GM21723 (cell line): ENCODE measurements at regions not wholly inside any gene's neighbourhood (a gene's known extent, or its start where the extent isn't known, plus 50 kb on each side); places are given as distances from the start of the nearest gene placed in this dataset.
"Not testable (repeated sequence)": the region's sequence is repeated elsewhere in the genome, so short reads cannot be mapped to it uniquely, and the experiment has no call there.

Source experiments
- ATAC-seq: cut with Tn5 transposase; IDR thresholded peaks from one replicate; pipeline ENCODE4 v1.9.1; 2021; ENCODE audit warnings: mild to moderate bottlenecking, moderate library complexity; ENCODE audit not compliant: unreplicated experiment

DNA sequence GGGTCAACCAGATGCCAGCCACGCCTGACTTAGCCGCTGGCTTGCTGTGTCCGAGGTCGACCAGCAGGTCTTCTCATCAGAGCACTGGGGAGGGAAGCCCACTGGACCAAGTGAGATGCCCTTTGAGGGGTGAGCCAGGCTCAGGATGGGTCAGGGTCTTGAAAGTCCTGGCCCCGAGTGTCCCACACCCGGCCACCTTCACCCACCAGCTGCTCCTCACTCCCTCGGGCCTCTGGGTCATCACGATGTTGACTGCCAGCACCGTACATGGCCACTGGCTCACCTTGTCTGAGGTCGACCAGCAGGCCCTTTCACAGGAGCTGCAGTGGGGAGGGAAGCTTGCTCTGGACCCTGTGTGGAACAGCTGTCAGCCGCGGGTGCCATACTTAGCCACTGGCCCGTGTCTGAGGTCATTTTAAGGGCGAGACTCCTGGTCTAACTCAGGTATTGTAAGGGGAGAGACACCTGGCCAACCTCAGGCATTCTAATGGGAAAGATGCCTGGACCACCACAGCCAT, 1361.3 kb downstream of the UQCRFS1 start:
- ATAC-seq: no peak

DNA sequence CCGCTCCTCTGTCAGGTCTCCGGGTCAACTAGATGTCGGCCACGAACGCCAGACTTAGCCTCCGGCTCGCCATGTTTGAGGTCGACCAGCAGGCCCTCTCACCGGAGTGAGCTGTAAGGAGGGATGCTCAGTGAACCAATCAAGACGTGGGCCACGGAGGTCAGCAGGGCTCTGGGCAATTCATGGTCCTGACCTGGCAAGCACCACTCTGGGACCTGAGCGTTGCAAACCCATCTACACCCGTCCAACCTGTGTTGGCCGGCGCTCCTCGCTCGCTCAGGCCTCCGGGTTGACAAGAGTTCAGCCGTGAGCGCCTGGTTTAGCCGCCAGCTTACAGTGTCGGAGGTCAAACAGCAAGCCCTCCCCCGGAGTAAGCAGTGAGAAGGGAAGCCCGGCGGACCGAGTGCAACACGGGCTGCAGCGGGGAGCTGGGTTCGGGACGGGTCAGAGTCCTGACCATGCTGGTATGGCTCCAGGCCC, 1361.9 kb downstream of the UQCRFS1 start:
- ATAC-seq: no peak

GRCh38 chr19:27846944-27847343, 1366.0 kb downstream of the UQCRFS1 start:
- no peak for ATAC-seq

- ATAC-seq: no peak
These were observed 1368.7 kb downstream of the UQCRFS1 start for GRCh38 chr19:27844261-27844660.

DNA sequence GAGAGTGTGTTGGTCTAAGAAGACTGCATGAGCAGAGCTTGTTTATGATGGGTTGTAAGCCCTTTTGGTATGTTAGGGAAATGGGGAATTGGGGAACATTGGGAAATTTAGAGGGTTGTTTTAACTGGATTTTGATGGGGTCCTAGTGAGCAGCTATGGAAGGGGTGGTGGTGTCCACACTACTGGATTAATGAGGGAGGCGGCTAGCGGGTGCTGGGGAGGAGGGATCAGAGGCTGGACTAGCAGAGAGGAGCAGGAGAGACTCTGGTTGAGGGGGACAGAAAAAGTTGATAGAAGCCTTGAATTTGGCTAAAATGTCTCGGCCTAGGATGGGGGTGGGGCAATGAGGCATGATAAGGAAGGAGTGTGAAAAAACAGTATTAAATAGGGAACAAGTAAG, 1369.1 kb downstream of the UQCRFS1 start:
- no peak for ATAC-seq

- ATAC-seq: no peak
These were observed 1379.9 kb downstream of the UQCRFS1 start for GRCh38 chr19:27833031-27833430.

DNA sequence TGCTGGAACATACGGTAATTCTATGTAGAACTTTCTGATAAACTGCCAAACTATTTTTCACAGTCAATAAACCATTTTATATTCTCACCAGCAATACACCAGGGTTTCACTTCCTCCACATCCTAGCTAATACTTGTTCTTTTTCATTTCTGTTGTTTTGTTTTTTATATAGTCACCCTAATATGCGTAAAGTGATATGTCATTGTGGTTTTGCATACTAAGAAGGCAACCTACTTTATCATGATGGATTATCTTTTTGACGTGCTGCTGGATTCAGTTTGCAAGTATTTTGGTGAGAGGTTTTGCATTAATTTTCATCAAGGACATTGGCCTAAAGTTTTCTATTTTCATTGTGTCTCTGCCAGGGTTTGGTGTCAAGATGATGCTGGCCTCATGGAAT, 1384.1 kb downstream of the UQCRFS1 start:
- ATAC-seq: no peak

DNA sequence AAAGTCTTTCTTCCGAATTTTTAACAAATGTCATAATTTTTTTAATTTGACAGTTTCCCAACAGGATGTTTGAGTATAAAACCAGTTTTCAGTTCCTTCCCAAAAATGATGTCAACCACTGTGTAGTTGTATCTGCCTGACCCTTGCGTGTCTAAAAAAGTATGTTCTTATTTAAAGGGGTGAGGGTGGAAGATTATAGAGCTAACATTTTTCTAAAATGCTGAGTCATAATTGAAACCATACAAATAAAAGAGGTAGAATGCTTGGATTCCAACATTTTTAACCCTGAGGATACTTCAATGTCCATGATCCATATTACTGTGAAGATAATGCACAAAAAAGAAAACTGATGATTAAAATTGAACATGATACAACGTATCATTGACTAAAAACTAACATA, 1388.8 kb downstream of the UQCRFS1 start:
- ATAC-seq: no peak

- no peak for ATAC-seq
These were observed 1390.6 kb downstream of the UQCRFS1 start for GRCh38 chr19:27822336-27822735.

DNA sequence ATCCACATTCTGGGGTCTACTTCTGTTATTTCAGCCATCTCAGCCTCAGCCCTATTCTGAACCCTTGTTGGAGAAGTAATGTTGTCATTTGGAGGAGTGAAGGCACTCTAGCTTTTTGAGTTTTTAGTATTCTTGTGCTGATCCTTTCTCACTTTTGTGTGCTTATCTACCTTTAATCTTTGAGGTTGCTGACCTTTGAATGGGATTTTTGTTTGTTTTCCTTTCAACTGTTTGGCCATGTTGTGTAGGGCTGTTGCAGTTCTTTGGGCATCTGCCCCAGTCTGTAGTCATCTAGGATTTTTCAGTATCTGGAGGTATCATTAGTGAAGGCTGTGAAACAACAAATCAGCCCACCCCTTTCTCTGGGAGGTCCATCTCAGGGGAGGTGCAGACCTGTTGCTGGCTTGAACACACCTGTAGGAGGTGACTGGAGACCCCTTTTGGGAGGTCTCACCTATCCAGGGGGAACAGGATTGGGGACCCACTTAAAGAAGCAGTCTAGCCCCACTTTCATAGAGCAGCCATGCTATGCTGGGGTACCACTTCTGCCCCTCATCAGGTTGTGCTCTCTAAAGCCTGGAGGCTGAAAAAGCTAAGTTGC, 1391.4 kb downstream of the UQCRFS1 start:
- no peak for ATAC-seq

DNA sequence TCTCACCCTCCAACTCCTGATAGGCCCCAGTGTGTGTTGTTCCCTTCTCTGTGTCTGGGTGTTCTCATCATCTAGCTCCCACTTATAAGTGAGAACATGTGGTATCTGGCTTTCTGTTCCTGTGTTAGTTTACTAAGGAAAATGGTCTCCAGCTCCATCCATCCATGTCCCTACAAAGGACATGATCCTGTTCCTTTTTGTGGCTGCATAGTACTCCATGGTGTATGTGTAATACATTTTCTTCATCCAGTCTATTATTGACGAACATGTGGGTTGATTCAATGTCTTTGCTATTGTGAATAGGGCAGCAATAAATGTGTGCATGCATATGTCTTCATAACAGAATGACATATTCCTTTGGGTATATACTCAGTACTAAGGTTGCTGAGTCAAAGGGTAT, 1397.0 kb downstream of the UQCRFS1 start:
- no peak for ATAC-seq

DNA sequence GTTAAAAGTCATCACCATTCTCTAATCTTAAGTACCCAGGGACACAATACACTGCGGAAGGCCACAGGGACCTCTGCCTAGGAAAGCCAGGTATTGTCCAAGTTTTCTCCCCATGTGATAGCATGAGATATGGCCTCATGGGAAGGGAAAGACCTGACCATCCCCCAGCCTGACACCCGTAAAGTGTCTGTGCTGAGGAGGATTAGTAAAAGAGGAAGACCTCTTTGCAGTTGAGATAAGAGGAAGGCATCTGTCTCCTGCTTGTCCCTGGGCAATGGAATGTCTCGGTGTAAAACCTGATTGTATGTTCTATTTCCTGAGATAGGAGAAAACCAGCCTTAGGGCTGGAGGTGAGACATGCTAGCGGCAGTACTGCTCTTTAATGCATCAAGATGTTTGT, 1398.1 kb downstream of the UQCRFS1 start:
- not testable (repeated sequence) for ATAC-seq

DNA sequence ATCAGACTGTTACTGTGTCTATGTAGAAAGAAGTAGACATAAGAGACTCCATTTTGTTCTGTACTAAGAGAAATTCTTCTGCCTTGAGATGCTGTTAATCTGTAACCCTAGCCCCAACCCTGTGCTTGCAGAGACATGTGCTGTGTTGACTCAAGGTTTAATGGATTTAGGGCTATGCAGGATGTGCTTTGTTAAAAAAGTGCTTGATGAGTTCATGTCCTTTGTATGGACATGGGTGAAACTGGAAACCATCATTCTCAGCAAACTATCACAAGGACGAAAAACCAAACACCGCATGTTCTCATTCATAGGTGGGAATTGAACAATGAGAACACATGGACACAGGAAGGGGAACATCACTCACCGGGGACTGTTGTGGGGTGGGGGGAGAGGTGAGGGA, 1398.7 kb downstream of the UQCRFS1 start:
- ATAC-seq: not testable (repeated sequence)

DNA sequence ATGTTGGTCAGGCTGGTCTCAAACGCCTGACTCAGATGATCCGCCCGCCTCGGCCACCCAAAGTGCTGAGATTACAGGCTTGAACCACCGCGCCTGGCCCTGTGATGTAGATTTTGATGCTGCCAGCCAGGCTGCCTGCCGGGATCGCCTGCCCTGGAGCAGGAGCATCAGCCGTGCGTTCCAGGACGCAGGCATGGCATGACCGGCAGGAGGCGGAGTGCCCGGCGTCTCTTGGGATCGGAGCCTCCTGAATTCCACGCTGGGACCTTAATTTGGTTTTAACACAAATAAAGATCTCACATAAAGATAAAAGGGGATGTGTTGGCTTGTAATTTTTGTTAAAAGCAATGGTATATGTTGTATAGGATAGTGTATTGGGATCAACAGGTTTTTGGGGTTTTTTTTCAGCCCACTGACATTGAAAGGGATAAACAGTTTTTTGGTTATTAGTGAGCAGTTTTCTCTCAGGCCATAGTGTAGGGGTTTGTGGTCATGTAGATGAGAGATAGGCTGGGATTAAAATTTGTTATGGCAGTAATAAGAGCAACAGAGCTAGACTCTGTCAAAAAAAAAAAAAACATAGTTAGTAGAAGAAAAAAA, 1406.4 kb downstream of the UQCRFS1 start:
- no peak for ATAC-seq

DNA sequence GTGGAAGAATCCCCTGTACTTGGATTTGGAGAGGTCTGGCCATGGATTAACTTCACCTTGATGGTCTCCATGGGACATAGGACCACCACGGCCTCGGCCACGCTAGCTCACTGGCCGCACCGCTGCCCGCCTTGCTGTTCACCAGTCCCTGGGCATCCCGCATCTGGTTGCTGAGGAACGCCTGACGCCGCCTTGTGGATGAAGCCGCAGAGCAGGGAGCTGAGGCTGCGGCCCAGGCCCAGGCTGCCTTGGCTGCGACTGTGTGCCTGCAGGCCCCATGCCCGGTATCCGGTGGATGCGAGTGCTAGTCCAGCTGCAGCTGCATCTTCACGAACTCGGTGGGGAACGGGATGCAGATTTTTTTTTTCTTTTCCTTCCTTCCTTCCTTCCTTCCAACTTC, 1407.1 kb downstream of the UQCRFS1 start:
- no peak for ATAC-seq

DNA sequence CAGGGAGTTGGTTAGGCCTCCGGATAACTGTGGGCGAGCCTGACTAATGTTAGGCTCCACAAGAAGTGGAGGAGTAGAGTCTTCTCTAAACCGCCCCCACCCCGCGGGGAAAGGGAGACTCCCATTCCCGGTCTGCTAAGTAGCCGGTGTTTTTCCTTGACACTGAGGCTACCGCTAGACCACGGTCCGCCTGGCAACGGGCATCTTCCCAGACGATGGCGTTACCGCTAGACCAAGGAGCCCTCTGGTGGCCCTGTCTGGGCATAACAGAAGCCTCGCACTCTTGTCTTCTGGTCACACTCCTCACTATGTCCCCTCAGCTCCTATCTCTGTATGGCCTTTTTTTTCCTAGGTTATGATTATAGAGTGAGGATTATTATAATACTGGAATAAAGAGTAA, 1410.7 kb downstream of the UQCRFS1 start:
- ATAC-seq: not testable (repeated sequence)

GRCh38 chr19:27796540-27796939, 1416.4 kb downstream of the UQCRFS1 start:
- no peak for ATAC-seq

DNA sequence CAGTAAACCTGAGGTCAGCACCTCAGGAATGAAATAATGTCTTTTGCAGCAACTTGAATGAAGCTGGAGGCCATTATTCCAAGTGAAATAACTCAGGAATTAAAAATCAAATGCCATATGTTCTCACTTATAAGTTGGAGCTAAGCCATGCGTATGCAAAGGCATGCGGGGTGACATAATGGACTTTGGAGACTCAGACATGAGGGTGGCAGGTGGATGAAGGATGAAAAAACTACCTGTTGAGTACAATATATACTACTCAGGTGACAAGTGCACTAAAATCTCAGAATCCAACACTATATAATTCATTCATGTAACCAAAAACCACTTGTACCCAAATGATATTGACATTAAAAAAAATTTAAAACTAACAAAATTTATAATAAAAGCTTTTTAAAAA, 1416.9 kb downstream of the UQCRFS1 start:
- no peak for ATAC-seq

- ATAC-seq: no peak
These were observed 1417.6 kb downstream of the UQCRFS1 start for GRCh38 chr19:27795369-27795768.

- ATAC-seq: peak; percentile 2
These were observed 1418.4 kb downstream of the UQCRFS1 start for GRCh38 chr19:27794494-27795042.

- ATAC-seq: peak; percentile 91
These were observed 1419.1 kb downstream of the UQCRFS1 start for GRCh38 chr19:27793644-27794493.
